Stomach (tissue), 8 donors: ENCODE measurements at regions not wholly inside any gene's neighbourhood (a gene's known extent, or its start where the extent isn't known, plus 50 kb on each side); places are given as distances from the start of the nearest gene placed in this dataset.

Experiments used
- DNase-seq, 2 donors: peaks; one replicate each; pipeline versions ENCODE4 v3.0.0 to v3.0.0-alpha.2; 2013 to 2019
- H3K27ac ChIP-seq, 5 donors: fragments of 200-600 bp in 4 of 5; sonication (generic) in 4 of 5; one replicate each; pipeline ENCODE4 v1.5.1; 2013 to 2019; ENCODE audit warnings: mild to moderate bottlenecking in 1 of 5, moderate library complexity in 1 of 5
- H3K27me3 ChIP-seq, 3 donors: fragments of 200-600 bp; sonication (generic); one replicate each; pipeline ENCODE4 v1.5.1; 2017 to 2019; ENCODE audit warnings: mixed run types in 1 of 3
- H3K36me3 ChIP-seq, 4 donors: fragments of 200-600 bp; sonication (generic); 1 replicate in 3 of 4; 2 replicates in 1 of 4; pipeline ENCODE4 v1.5.1; 2016 to 2019
- H3K4me1 ChIP-seq, 4 donors: fragments of 200-600 bp; sonication (generic); one replicate each; pipeline ENCODE4 v1.5.1; 2016 to 2019
- H3K4me3 ChIP-seq, 4 donors: fragments of 200-600 bp; sonication (generic) in 3 of 4; one replicate each; pipeline ENCODE4 v1.5.1; 2016 to 2019; ENCODE audit warnings: mild to moderate bottlenecking in 1 of 4
- H3K9me3 ChIP-seq, 4 donors: fragments of 200-600 bp; sonication (generic); one replicate each; pipeline ENCODE4 v1.5.1; 2016 to 2019
- EP300 ChIP-seq: sonication (generic); formaldehyde crosslinking; IDR thresholded peaks from one replicate; pipeline ENCODE4 v1.6.1; 2017; ENCODE audit warnings: antibody characterized with exemption
- POLR2A ChIP-seq, 4 donors: fragments of 450-650 bp; IDR thresholded peaks; one replicate each; pipeline ENCODE4 v1.6.1; 2016; ENCODE audit warnings: antibody characterized with exemption in 4 of 4, control low read depth in 2 of 4, mild to moderate bottlenecking in 1 of 4, moderate library complexity in 1 of 4
- POLR2AphosphoS5 ChIP-seq, 3 donors: sonication (generic); formaldehyde crosslinking; IDR thresholded peaks; one replicate each; pipeline ENCODE4 v1.6.1; 2016; ENCODE audit warnings: antibody characterized with exemption in 3 of 3
- whole genome bisulfite sequencing, 5 donors: extraction: QIAGEN DNeasy Blood & Tissue Kit in 3 of 5; methylation state at CpG; one replicate each; pipeline versions ENCODE4 v1.1.5 to v1.1.7; 2013 to 2018; 5-methylcytosine and 5-hydroxymethylcytosine counted together
- intact Hi-C: fragments of 100-400 bp; cut with DNase I; formaldehyde crosslinking; loops from one replicate; pipeline ENCODE4 v1.15.1; 2023; ENCODE audit warnings: low total_unique reads
- small RNA-seq, 4 donors: library from RNA; depleted of rRNA; stranded (forward); fragments of <200 nt; gene quantifications; one replicate each; pipeline ENCODE3, GENCODE V24; 2016
- TF ChIP-seq, protein P1 (sequence below), 7 experiments: fragments of 450-650 bp in 4 of 7; fragments of 200-600 bp in 3 of 7; sonication (generic) in 3 of 7; IDR thresholded peaks; one replicate each; pipeline ENCODE4 v1.5.1; 2016 to 2019; ENCODE audit warnings: antibody characterized with exemption in 7 of 7, control low read depth in 2 of 7, mild to moderate bottlenecking in 1 of 7
- donor health status: healthy with polysubstance abuse.
- donor health status: Bipolar disorder and iron deficiency.
- donor health status: healthy.

GRCh38 chr3:105304487-105304886, 62.2 kb upstream of the ALCAM start:
- Histone ChIP-seq H3K4me3 (no peak overlapping the region), H3K27ac (no peak overlapping the region), H3K9me3 (peaks cover 0 to 32% (median 12%) of the 10 kb centered on the region in 4 donors), H3K36me3 (no peaks in the 10 kb centered on the region), H3K4me1 (no peaks in the 10 kb centered on the region), H3K27me3 (no peaks in the 10 kb centered on the region)
- no peak for TF ChIP-seq POLR2A (IDR thresholded peaks at IDR 0.05)
- TF ChIP-seq, protein P1, sequence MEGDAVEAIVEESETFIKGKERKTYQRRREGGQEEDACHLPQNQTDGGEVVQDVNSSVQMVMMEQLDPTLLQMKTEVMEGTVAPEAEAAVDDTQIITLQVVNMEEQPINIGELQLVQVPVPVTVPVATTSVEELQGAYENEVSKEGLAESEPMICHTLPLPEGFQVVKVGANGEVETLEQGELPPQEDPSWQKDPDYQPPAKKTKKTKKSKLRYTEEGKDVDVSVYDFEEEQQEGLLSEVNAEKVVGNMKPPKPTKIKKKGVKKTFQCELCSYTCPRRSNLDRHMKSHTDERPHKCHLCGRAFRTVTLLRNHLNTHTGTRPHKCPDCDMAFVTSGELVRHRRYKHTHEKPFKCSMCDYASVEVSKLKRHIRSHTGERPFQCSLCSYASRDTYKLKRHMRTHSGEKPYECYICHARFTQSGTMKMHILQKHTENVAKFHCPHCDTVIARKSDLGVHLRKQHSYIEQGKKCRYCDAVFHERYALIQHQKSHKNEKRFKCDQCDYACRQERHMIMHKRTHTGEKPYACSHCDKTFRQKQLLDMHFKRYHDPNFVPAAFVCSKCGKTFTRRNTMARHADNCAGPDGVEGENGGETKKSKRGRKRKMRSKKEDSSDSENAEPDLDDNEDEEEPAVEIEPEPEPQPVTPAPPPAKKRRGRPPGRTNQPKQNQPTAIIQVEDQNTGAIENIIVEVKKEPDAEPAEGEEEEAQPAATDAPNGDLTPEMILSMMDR (IDR thresholded peaks at IDR 0.05), result no peak
- DNase-seq, result no peak
- 74 to 80% (median 76%) methylated on average over 1 of the region's 1 CpG for WGBS, 5 donors
- intact Hi-C loops, result no loop called here

DNA sequence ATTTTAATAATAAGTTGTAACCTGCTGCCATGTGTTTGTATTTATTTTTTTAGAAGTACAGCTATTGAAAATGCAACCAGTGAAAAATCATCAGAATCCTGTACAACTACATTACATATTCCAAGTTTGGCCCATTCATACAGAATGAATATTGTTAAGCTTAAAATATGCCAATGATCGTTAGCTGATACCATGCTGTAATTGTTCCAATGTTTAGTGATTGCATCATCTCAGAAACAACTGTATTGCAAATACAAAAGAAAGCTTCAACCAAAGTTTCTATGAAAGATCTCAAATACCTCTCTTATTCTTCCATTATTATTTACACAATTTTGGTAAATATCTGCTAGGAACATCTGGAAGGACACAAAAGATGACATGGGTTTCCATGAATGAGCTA, 51.6 kb upstream of the ALCAM start:
- TF ChIP-seq POLR2A (IDR thresholded peaks at IDR 0.05), result no peak
- TF ChIP-seq EP300, result no peak
- TF ChIP-seq, protein P1 (IDR thresholded peaks at IDR 0.05), result no peak
- no peak for TF ChIP-seq POLR2AphosphoS5 (IDR thresholded peaks at IDR 0.05)
- Histone ChIP-seq H3K4me1 (no peaks in the 10 kb centered on the region), H3K9me3 (no peaks in the 10 kb centered on the region), H3K36me3 (no peaks in the 10 kb centered on the region), H3K4me3 (no peak overlapping the region), H3K27me3 (no peaks in the 10 kb centered on the region), H3K27ac (no peak overlapping the region)
- intact Hi-C loops, result no loop called here
- DNase-seq, result no peak
- 68 to 81% (median 80%) methylated on average over 1 of the region's 1 CpG for WGBS, 5 donors

DNA sequence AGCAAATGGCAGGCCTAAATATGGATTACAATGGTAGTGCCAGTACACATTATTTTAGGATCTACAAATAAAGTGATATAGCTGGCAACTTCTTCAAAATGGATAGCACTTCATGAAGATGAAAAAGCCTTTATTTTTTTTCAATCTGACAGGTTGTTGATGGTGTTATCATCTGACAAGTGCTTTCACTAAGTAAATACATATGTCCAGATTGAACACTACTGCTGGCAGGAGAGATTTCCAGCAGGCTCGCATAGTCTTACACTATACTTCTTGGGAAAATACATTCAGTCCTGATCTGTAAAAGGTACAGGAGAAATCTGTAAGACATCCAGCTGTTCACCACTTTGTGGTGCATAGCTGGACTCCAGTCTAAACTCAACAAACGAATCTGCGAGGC, 50.9 kb upstream of the ALCAM start:
- TF ChIP-seq EP300, result no peak
- TF ChIP-seq POLR2AphosphoS5 (IDR thresholded peaks at IDR 0.05), result no peak
- TF ChIP-seq, protein P1 (IDR thresholded peaks at IDR 0.05), result no peak
- no peak for TF ChIP-seq POLR2A (IDR thresholded peaks at IDR 0.05)
- 57 to 75% (median 71%) methylated on average over 3 of the region's 3 CpGs for WGBS, 5 donors

GRCh38 chr3:105316331-105316730, 50.4 kb upstream of the ALCAM start:
- no peak overlapping the region for H3K27ac ChIP-seq
- TF ChIP-seq, protein P1 (IDR thresholded peaks at IDR 0.05), result no peak
- TF ChIP-seq POLR2A (IDR thresholded peaks at IDR 0.05) (no peak), POLR2AphosphoS5 (IDR thresholded peaks at IDR 0.05) (no peak), EP300 (no peak)
- H3K4me3 ChIP-seq, result no peak overlapping the region
- H3K9me3 ChIP-seq, result no peaks in the 10 kb centered on the region
- intact Hi-C loops, result no loop called here
- DNase-seq, result no peak
- H3K27me3 ChIP-seq, result no peaks in the 10 kb centered on the region
- H3K36me3 ChIP-seq, result no peaks in the 10 kb centered on the region
- no peaks in the 10 kb centered on the region for H3K4me1 ChIP-seq
- 63 to 95% (median 90%) methylated on average over 2 of the region's 2 CpGs for WGBS, 5 donors

More for the DNA sequence above, 50.9 kb upstream of the ALCAM start:
- H3K27ac ChIP-seq, result no peak overlapping the region
- no peak for DNase-seq
- no peak overlapping the region for H3K4me3 ChIP-seq
- H3K9me3 ChIP-seq, result no peaks in the 10 kb centered on the region
- no peaks in the 10 kb centered on the region for H3K27me3 ChIP-seq
- no peaks in the 10 kb centered on the region for H3K4me1 ChIP-seq
- no peaks in the 10 kb centered on the region for H3K36me3 ChIP-seq
- intact Hi-C loops, result no loop called here

Small RNA genes in the stretch of these regions (small RNA-seq; reads per million reads assigned to genes)
- gene MIR548AB (0 reads per million in 4 donors), gene NDUFA4P2 (0 reads per million in 4 donors), gene RNU1-43P (0 to 0.08 (median 0.03) reads per million in 4 donors), gene RNU6-461P (0 to 0.07 (median 0) reads per million in 4 donors), gene TUBBP11 (0 reads per million in 4 donors)
